ENCODE measurements at regions not wholly inside any gene's neighbourhood (a gene's known extent, or its start where the extent isn't known, plus 50 kb on each side); places are given as distances from the start of the nearest gene placed in this dataset.

- TF ChIP-seq, protein P1, sequence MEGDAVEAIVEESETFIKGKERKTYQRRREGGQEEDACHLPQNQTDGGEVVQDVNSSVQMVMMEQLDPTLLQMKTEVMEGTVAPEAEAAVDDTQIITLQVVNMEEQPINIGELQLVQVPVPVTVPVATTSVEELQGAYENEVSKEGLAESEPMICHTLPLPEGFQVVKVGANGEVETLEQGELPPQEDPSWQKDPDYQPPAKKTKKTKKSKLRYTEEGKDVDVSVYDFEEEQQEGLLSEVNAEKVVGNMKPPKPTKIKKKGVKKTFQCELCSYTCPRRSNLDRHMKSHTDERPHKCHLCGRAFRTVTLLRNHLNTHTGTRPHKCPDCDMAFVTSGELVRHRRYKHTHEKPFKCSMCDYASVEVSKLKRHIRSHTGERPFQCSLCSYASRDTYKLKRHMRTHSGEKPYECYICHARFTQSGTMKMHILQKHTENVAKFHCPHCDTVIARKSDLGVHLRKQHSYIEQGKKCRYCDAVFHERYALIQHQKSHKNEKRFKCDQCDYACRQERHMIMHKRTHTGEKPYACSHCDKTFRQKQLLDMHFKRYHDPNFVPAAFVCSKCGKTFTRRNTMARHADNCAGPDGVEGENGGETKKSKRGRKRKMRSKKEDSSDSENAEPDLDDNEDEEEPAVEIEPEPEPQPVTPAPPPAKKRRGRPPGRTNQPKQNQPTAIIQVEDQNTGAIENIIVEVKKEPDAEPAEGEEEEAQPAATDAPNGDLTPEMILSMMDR (IDR thresholded peaks at IDR 0.05): no peak
- no peak for TF ChIP-seq POLR2AphosphoS5 (IDR thresholded peaks at IDR 0.05)
- TF ChIP-seq POLR2A (IDR thresholded peaks at IDR 0.05): no peak
Measured at GRCh38 chr1:229152311-229152710, 118.6 kb upstream of the RAB4A start.
